HG03280 (cell line): ENCODE measurements at regions not wholly inside any gene's neighbourhood (a gene's known extent, or its start where the extent isn't known, plus 50 kb on each side); places are given as distances from the start of the nearest gene placed in this dataset.

Source experiments
- ATAC-seq: cut with Tn5 transposase; IDR thresholded peaks from one replicate; pipeline ENCODE4 v1.9.1; 2021; ENCODE audit warnings: mild to moderate bottlenecking, moderate library complexity; ENCODE audit not compliant: unreplicated experiment

DNA sequence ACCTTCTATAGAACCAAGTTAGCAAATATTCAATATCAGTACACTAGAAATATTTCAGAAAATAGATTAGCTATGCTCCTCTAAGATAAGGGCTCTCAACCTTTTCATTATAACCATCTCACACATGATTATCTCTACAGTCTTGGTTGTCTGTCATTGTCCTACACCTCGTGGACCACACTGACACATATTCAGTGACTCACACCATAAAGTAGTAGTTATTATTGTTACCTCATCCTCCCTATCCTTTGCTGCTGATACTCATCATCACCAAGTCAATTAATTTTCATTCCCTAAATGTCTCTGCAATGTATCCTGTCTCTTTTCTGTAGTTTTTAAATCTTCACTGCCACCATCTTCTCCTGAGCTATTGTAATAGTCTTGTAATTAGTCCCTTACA, 1309.2 kb upstream of the C9orf72 start:
- no peak for ATAC-seq

DNA sequence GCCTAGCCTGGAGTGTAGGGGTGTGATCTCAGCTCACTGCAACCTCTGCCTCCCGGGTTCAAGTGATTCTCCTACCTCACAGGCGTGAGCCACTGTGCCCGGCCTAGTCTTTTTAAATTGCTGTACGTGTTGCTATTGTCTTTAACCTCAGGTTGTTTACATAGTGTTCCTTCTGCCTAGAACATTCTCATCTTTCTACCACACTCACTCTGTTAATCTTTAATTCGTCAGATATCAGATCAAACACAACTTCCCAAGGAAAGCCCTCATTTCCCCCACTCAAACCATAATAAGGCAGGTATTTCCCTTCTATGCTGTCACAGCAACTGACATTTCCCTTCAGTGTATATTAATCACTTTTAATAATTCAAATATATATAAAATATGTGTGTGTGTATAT, 1310.0 kb upstream of the C9orf72 start:
- no peak for ATAC-seq

DNA sequence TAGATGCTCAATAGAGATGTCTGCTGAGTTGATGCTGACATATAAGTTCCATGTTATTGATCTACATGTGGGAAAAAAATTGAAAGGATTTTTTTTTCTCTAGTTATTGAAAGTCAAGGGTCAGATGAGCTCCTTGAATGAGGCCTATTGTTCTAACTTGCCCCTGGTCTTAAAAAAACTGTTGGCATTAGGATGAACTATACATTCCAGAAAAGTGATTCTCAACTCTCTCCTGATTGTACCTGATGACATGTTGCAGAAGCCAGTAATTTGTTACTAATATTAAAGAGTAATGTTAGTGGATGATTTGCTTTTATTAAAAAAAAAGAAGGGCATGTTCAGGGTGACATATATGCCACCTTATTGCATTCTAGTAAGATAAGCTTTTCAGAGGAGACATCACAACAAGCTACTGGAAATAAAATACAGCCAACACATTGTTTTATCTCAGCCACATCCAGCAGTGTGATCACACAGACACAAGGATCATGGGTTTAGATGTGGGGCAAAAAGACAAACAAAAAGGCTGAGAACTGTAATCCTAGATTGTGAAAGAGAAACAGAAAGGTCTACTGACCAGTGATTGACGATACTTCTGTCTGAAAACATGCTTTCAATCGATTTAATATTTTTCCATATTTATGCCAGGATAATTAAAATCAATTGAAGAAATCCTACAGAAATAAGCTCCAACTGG, 1314.1 kb upstream of the C9orf72 start:
- ATAC-seq = no peak

DNA sequence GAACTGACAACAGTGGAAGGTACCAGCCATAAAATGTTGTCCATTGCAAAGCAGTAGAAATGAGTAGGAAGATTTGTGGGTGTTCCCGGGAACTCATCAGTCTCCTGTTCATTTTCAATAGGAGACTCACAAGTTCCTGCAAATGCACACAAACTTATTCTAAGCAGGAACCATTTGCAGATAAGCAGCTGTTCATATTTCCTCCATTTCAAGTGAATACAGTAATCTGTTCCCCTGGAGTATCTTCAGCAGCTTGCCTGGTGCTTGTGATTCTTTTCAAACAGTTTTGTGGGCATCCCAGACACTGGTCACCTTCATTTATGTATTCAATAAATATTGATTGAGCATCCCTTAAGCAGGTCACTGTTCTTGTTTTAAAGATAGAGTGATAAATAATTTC, 1315.5 kb upstream of the C9orf72 start:
- ATAC-seq = no peak

DNA sequence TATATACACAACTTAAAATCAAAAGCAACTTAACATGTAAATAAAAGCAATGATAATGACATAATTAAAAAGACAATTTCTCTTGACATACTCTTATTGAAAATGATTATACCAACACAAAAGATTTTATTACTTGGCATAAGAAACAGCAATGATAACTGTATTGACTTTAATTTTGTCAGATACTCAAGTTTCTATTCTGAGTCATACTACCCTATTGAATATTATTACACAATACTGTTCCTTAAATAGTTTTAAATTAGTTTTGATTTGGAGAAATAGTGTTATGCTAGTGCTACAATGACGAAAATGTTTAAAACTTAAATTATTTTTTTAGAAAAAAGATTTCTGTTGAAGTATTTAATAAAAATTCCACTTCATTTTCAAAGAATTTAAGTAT, 1319.3 kb upstream of the C9orf72 start:
- no peak for ATAC-seq

DNA sequence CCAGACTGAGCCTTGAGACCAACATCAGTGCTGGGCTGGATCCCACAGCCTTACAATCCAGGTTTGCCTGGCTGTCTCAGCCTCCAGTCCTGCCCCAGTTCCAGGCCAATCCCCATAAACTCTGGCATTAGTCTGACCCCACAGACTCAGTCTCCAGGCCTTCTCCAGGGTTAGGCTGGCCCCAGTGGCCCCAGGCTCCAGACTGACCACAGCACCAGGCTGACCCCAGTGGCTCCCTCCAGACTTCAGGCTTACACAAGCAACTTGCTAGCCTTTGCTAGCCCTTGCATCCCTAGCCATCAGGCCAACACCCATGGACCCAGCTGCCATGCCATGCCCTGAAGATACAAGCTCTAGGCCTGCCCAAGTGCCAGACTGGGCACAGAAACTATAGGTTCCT, 1326.0 kb upstream of the C9orf72 start:
- no peak for ATAC-seq

DNA sequence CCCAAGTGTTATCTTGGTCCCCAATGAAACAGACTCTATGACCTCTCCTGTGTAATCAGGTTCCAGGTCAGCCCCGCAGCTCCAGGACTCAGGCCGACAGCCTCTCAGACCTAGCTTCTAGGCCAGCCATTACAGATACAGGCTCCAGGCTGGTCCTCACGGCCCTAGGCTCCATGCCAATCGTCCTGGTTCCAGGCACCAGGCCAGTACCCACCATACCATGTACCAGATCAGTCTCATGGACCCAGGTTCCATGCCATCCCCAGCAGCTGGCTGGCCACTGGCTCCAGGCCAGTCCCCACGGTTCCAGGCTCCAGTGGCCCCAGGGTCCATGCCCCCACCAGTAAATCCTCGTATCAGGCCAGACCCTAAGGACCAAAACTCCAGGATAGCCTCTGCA, 1326.6 kb upstream of the C9orf72 start:
- ATAC-seq = no peak

DNA sequence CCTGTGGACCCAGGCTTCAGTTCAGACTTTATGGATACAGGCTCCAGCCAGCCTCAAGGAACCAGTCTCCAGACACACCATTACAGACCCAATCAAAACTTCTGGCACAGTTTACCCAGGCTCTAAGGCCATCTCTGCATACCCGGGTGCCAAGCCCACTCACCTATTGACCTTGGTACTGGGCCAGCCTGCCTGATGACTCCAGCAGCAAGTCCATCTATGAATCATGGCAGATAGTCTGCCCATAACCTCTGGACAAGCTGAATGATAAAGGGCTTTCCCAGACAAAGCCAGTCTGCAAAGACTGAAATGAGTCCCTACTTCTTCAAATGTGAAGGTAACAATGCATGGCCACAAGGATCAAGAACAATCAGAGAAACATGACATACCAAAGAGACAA, 1327.1 kb upstream of the C9orf72 start:
- ATAC-seq = no peak

DNA sequence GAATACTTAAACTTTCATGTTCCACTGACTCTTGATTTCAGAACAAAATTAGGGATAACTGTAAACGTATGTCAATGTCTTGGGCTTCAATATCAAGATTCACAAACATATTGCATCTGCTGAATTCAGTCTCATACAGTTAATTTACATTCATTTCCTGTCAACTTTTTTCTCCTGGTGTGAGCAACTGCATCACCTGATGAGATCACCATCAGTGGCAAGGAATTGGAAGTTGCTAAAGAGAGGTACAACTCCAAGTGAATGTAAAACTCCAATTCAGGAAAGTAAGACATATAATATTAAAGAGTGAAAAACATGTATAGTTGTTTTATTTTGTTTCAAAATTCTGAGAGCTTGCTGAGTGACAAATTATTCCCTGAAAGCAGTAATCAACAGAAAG, 1336.2 kb upstream of the C9orf72 start:
- no peak for ATAC-seq

DNA sequence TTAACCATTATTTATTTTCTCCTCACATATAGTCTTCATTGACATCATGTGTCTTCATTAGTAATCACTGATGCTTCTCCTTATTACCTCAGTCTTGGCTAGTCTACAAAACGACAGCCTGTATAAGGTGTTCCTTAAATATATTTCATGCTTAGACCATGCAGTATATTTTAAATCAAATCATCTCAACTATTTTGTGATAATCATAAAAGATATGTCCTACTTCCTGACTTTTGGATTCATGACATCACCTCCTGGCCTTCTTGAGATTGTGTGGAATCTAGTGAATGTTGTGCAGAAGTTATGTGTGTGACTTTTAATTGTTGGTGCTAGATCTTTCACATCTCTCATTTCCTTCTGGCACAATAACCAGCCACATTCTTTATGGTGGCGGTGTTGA, 1339.3 kb upstream of the C9orf72 start:
- ATAC-seq = no peak

DNA sequence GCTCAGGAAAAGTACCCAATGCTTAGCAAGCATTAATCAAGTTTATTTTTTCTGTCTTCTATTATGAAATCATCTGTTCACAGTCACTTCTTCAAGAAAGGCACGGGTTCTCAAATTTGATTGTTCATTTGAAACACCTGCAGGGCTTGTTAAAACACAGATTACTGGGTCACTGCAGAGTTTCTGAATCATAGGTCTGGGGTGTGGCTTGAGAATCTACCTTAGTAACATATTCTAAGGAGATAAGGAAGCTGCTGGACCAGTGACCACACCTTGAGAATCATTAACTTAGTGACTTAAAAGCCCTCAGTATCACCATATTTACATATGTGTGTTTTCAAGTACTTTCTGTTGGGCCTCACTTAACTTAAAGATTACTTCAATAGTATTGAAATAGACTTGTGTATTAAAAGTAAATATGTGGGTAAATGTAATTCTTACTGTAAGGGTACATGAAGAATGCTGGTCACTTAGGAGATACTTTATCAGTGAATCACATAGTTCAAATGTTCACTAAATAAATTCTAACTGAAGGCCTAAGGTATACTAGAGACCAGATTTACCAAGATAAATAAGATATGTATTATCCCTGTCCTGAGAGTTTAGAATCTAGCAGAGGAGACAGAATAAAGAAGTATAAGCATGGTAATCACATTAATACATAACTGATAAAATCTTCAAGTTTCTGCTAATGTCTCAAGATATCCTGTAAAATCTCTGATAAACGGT, 1342.1 kb upstream of the C9orf72 start:
- ATAC-seq = no peak

DNA sequence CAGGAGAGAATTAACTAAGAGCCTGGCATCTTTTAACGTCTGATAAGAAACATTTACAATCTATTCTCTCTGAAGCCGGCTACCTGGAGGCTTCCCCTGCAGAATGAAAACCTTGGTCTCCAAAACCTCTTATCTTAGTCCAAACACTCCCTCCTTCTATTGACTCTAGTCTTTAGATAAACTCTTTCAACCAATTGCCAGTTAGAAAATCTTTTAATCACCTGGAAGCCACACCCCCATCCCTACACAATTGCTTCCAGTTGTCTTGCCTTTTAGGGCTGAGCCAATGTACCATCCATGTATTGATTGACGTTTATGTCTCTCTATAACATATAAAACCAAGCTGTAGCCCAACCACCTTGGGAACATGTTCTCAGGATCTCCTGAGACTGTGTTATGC, 1343.1 kb upstream of the C9orf72 start:
- no peak for ATAC-seq

DNA sequence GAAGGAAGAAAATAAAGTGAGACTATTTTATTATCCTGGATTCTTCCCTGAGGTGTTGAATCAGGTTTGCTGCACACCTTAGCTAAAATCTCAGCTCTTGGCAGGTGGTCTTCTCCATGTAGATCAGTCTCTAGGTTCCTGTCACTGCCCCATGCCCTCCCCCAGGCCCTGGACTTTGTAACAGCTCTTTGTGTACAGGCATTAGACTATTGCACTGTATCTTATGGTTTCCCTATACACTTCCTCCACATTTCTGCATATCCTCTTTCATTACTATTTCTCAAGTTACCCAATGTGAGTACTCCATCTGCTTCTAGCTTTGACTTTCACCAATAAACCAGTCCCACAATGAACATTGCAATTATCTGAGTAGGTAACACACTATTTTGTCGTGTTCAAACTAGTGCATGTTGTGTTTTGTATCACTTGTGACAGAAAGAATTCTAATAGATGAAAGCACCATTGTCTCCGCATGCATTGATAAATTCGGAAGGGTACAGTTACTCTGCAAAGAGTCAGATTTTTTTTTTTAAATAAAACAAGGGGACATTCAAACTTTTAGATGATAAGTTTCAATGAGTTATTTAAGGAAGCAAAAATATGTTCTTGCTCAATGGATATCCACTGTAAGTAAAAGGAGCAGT, 1348.7 kb upstream of the C9orf72 start:
- ATAC-seq = no peak

DNA sequence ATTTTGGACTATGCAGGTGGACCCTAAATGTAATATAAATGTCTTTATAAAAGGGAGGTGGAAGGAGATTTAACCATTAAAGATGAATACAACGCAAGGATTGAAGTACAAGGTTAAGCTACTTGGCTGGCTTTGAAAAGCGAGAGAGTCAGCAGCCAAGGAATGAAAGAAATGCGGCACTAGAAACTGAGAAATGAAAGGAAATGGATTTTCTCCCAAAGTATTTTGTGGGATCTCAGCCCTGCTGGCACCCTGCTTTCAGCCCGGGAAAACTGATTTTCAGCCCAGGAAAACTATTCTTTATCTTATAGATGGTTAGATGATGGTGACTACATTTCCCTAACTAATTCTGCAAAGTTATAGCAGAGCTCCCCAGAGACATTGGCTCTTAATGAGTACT, 1349.6 kb upstream of the C9orf72 start:
- ATAC-seq = no peak

DNA sequence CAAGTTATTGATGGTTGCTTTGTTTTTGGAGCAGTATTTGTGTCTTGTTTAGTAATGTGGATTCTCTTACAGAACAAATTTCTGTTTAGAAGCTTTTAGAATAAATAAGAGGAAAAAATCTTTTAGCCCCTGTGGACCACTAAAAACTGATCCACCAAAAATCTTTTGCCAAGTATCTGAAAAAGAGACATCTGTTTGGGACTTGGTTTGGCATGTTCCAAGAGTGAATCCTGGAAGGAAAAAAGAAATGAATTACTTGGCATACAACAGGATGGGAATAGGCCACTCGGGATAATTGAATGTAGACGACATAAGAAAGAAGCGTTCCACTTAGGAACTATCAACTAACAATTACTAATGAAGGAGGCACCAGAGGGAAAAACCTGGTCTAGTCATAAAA, 1350.1 kb upstream of the C9orf72 start:
- ATAC-seq = no peak

DNA sequence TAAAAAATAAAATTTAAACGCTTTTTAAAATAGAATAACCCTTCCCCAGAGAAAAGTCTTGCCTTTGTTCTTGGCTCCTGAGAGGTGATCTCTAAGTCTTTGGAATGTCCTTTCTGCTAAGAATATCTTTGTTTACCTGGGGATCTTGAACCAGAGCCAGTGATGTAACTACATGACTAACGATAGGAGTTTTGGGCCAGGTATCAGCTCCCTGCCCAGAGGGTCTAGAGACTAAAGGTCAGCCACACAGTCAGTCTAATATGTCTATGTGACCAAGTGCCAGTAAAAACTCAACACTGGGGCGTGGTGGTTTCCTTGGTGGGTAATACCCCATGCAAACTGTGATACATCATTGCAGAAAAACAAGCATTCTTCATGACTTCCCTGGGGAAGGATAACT, 1351.9 kb upstream of the C9orf72 start:
- ATAC-seq = no peak

DNA sequence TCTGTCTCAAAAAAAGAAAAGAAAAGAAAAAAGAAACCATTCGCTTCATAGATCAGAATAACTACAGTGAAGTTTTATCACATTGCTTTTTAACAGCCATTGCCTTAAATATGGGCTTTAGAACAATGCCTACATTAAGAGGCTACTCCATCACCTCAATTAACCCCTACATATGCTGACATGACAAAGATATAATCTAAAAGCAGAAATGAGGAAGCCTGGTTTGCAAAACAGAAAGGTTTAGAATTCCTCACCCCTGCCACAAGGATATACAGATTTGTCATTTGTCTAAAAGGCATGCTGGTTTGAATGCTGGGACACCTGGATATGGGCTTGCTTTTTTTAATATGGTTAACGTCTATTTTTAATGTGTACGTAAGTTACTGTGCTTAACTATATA, 1353.0 kb upstream of the C9orf72 start:
- no peak for ATAC-seq

DNA sequence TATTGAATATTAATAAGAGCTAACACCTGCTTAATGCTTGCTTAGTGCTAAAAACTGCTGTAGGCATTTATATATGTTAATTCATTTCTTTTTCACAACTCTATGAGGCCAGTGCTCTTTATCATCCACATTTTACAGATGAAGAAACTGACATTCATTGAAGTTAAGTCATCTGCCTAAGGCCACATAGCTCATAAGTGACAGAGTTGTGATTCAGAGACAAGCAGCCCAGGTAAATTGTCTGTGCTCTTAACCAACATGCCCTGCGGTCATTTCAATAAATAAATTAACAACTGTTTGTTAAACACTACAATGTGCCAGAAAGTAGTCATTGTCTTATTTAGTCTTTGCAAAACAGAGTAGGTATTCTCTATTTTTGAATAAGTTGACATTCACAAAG, 1354.4 kb upstream of the C9orf72 start:
- no peak for ATAC-seq

DNA sequence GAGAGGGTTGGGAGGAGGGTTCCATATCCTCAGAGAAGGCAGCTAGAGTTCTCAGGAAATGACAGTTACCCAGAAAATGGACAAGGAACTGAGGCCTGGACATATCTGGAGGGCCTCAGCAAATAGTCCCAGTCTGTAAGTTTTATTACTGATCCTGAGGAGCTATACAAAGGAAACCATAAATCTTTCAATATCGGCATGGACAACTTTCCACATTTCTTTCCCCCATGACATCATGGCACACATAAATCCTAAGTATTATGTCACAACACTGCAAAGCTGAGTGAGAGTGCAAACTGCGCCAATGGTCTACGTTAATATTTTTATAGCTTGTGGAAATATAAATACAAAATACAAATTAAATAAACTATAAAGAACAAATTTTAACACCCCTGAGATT, 1356.2 kb upstream of the C9orf72 start:
- ATAC-seq = no peak

DNA sequence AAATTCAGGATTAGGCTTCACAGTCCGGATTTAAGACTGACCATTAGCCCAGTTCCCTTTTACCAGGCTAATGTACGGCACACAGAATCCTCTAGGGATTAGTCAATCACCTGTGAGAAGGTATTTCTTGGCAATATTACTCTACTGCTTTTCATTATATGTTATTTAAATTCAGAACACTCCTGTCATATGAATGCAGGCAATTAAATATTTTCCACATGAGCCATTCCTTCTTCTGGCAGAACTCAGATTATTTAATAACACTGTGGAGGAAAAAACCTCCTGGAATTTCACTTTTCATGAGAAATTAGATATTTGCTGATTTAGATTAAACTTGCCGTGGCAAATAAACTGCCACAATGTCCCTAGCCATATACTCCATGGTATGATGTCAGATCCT, 1357.5 kb upstream of the C9orf72 start:
- no peak for ATAC-seq

DNA sequence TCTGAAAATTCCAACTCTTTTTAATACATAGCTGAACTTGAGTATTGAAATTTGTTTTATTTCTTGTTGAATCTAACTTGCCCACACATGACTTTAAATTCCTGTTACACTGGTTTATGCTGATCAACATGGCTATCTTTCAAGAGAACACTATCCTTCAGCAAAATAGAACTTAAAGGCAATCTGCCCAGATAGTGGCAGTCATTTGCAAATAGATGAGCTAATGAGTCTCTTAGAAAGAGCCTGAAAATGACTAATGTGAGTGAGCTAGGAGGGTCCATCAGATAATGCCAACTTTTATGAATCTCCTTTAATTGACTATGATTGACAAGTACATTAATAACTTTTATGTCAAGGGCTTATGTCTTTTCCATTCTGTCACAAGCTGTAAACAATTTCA, 1360.8 kb upstream of the C9orf72 start:
- ATAC-seq = no peak

DNA sequence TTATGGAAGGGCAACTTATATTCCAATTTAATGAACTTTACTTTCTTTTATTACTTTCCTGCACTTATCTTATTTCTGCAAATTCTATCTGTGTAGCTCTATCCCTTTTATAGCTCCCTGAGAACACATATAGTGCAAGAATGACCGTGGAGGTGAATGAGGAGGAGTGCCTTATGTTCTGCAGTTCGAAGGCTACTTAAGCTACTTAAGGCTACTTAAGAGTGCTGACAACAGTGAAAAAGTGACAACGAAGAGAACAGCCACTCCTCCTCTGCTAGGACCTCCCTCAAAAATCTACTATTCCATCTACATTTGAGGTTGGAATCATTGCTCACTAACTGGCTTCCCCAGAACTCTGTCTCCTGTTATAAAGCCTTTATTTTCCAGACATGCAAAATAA, 1365.7 kb upstream of the C9orf72 start:
- no peak for ATAC-seq
